Stomach (tissue), 8 donors: ENCODE measurements at regions not wholly inside any gene's neighbourhood (a gene's known extent, or its start where the extent isn't known, plus 50 kb on each side); places are given as distances from the start of the nearest gene placed in this dataset.

Experiments
- DNase-seq, 2 donors: peaks; one replicate each; pipeline versions ENCODE4 v3.0.0 to v3.0.0-alpha.2; 2013 to 2019
- H3K27ac ChIP-seq, 5 donors: fragments of 200-600 bp in 4 of 5; sonication (generic) in 4 of 5; one replicate each; pipeline ENCODE4 v1.5.1; 2013 to 2019; ENCODE audit warnings: mild to moderate bottlenecking in 1 of 5, moderate library complexity in 1 of 5
- H3K27me3 ChIP-seq, 3 donors: fragments of 200-600 bp; sonication (generic); one replicate each; pipeline ENCODE4 v1.5.1; 2017 to 2019; ENCODE audit warnings: mixed run types in 1 of 3
- H3K36me3 ChIP-seq, 4 donors: fragments of 200-600 bp; sonication (generic); 1 replicate in 3 of 4; 2 replicates in 1 of 4; pipeline ENCODE4 v1.5.1; 2016 to 2019
- H3K4me1 ChIP-seq, 4 donors: fragments of 200-600 bp; sonication (generic); one replicate each; pipeline ENCODE4 v1.5.1; 2016 to 2019
- H3K4me3 ChIP-seq, 4 donors: fragments of 200-600 bp; sonication (generic) in 3 of 4; one replicate each; pipeline ENCODE4 v1.5.1; 2016 to 2019; ENCODE audit warnings: mild to moderate bottlenecking in 1 of 4
- H3K9me3 ChIP-seq, 4 donors: fragments of 200-600 bp; sonication (generic); one replicate each; pipeline ENCODE4 v1.5.1; 2016 to 2019
- CTCF ChIP-seq, 7 experiments: fragments of 450-650 bp in 4 of 7; fragments of 200-600 bp in 3 of 7; sonication (generic) in 3 of 7; IDR thresholded peaks; one replicate each; pipeline ENCODE4 v1.5.1; 2016 to 2019; ENCODE audit warnings: antibody characterized with exemption in 7 of 7, control low read depth in 2 of 7, mild to moderate bottlenecking in 1 of 7
- EP300 ChIP-seq: sonication (generic); formaldehyde crosslinking; IDR thresholded peaks from one replicate; pipeline ENCODE4 v1.6.1; 2017; ENCODE audit warnings: antibody characterized with exemption
- POLR2A ChIP-seq, 4 donors: fragments of 450-650 bp; IDR thresholded peaks; one replicate each; pipeline ENCODE4 v1.6.1; 2016; ENCODE audit warnings: antibody characterized with exemption in 4 of 4, control low read depth in 2 of 4, mild to moderate bottlenecking in 1 of 4, moderate library complexity in 1 of 4
- POLR2AphosphoS5 ChIP-seq, 3 donors: sonication (generic); formaldehyde crosslinking; IDR thresholded peaks; one replicate each; pipeline ENCODE4 v1.6.1; 2016; ENCODE audit warnings: antibody characterized with exemption in 3 of 3
- WGBS, 5 donors: extraction: QIAGEN DNeasy Blood & Tissue Kit in 3 of 5; methylation state at CpG; one replicate each; pipeline versions ENCODE4 v1.1.5 to v1.1.7; 2013 to 2018; 5-methylcytosine and 5-hydroxymethylcytosine counted together
- intact Hi-C: fragments of 100-400 bp; cut with DNase I; formaldehyde crosslinking; loops from one replicate; pipeline ENCODE4 v1.15.1; 2023; ENCODE audit warnings: low total_unique reads
- donor health status: healthy with polysubstance abuse.
- donor health status: Bipolar disorder and iron deficiency.
- donor health status: healthy.

DNA sequence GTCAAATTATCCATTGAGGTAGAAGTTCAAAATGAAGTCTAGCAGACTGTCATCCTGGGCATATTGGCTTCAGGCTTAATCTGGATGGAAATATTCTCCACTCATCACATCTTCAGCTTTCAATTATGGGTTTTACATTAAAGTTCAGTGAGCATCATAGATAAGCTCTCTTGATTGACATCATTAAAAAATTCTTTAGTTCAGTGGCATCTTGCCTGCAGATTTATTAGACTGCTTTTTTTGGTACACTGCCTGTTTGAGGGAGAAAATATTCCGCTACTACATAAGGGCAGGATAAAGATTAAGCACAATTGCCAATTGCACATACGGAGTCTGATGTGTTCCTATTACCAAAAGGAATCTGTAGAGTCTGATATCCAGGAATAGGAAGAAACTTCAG is 2353.8 kb downstream of the MAT2B start:
- WGBS, 5 donors = 76 to 92% (median 89%) methylated on average over 2 of the region's 2 CpGs
- Histone ChIP-seq H3K27ac (no peak overlapping the region), H3K27me3 (no peaks in the 10 kb centered on the region), H3K4me3 (no peak overlapping the region), H3K9me3 (peaks cover 0 to 7% (median 0%) of the 10 kb centered on the region in 4 donors), H3K36me3 (no peaks in the 10 kb centered on the region), H3K4me1 (no peaks in the 10 kb centered on the region)
- TF ChIP-seq EP300 (no peak), POLR2AphosphoS5 (IDR thresholded peaks at IDR 0.05) (no peak), CTCF (IDR thresholded peaks at IDR 0.05) (no peak), POLR2A (IDR thresholded peaks at IDR 0.05) (no peak)
- no peak for DNase-seq
- intact Hi-C loops = no loop called here

GRCh38 chr5:165863239-165863638 is 2357.8 kb downstream of the MAT2B start:
- Histone ChIP-seq H3K27me3 (no peaks in the 10 kb centered on the region), H3K4me1 (no peaks in the 10 kb centered on the region), H3K9me3 (no peaks in the 10 kb centered on the region), H3K4me3 (no peak overlapping the region), H3K27ac (no peak overlapping the region), H3K36me3 (no peaks in the 10 kb centered on the region)
- intact Hi-C loops = no loop called here
- 72 to 95% (median 81%) methylated on average over 4 of the region's 4 CpGs for WGBS, 5 donors
- DNase-seq = no peak
- TF ChIP-seq CTCF (IDR thresholded peaks at IDR 0.05) (no peak), POLR2A (IDR thresholded peaks at IDR 0.05) (no peak), POLR2AphosphoS5 (IDR thresholded peaks at IDR 0.05) (no peak), EP300 (no peak)

DNA sequence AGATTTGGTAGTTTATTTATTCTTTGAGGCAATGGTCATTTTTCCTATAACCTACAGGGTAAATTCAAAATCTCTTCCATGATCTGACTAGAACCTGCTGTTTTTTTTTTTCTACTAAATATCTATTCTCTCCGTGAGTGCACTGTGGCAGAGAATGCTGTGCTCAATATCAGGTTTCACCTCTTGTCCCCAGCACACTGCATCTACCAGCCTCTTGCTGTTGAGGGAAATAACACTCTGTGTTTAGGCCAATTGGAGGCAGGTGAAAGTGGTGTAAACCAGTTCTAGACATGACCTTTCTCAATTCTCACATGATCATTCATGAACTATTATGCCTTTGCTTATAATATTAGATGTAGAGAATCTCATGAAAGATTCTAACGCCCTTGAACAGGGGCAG is 2365.9 kb downstream of the MAT2B start:
- no peak overlapping the region for H3K4me3 ChIP-seq
- DNase-seq = no peak
- no peak overlapping the region for H3K27ac ChIP-seq
- intact Hi-C loops = no loop called here
- no peak for TF ChIP-seq CTCF (IDR thresholded peaks at IDR 0.05)
- no peak for TF ChIP-seq POLR2AphosphoS5 (IDR thresholded peaks at IDR 0.05)
- no peak for TF ChIP-seq EP300
- TF ChIP-seq POLR2A (IDR thresholded peaks at IDR 0.05) = no peak
- no peaks in the 10 kb centered on the region for H3K4me1 ChIP-seq
- H3K36me3 ChIP-seq = no peaks in the 10 kb centered on the region
- no peaks in the 10 kb centered on the region for H3K9me3 ChIP-seq
- no peaks in the 10 kb centered on the region for H3K27me3 ChIP-seq
- 63 to 78% (median 71%) methylated on average over 2 of the region's 2 CpGs for WGBS, 5 donors

- no peaks in the 10 kb centered on the region for H3K36me3 ChIP-seq
- H3K4me1 ChIP-seq = no peaks in the 10 kb centered on the region
- no peak overlapping the region for H3K4me3 ChIP-seq
- 79 to 98% (median 95%) methylated on average over 2 of the region's 2 CpGs for WGBS, 5 donors
- H3K27ac ChIP-seq = no peak overlapping the region
- TF ChIP-seq EP300 (no peak), POLR2A (IDR thresholded peaks at IDR 0.05) (no peak), CTCF (IDR thresholded peaks at IDR 0.05) (no peak), POLR2AphosphoS5 (IDR thresholded peaks at IDR 0.05) (no peak)
- no peaks in the 10 kb centered on the region for H3K9me3 ChIP-seq
- DNase-seq = no peak
- no peaks in the 10 kb centered on the region for H3K27me3 ChIP-seq
- intact Hi-C loops = no loop called here
These were observed 2369.4 kb downstream of the MAT2B start for GRCh38 chr5:165874851-165875250.
